ENCODE measurements at regions not wholly inside any gene's neighbourhood (a gene's known extent, or its start where the extent isn't known, plus 50 kb on each side); places are given as distances from the start of the nearest gene placed in this dataset.

DNA sequence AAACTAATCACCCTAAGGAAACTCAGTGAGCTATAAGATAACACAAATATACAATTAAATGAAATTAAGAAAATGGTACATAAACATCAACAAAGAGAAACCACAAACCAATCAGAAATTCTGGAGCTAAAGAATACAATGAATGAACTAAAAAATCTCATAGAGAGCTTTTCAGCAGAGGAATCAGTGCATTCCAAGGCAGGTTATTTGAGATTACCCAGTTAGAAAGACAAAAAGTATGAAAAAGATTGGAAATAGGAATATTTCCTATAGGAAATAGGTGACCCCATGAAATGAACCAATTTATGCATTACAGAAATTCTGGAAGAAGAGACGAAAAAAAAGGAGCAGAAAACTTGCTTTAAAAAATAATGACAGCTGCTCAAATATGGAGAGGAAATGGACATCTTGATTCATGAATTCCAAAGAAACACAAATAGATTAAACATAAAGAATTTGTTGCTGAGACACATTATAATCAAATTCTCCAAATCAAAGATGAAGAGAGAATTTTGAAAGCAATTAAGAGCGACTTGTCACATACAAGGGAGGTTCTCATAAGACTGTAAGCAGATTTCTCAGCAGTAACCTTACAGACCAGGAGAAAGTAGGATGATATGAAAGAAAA lies 90.7 kb downstream of the RERGL start (continued):
- no peak for TF ChIP-seq ZNF609 (CRISPR knock-in tag; IDR thresholded peaks at IDR 0.05; ENCODE audit: borderline replicate concordance)
- TF ChIP-seq THAP12 (CRISPR knock-in tag; IDR thresholded peaks at IDR 0.05) = no peak
- TF ChIP-seq NRF1 (conservative IDR thresholded peaks at IDR 0.05 in 1 of 2, IDR thresholded peaks at IDR 0.05 in 1 of 2) = no peak
